PFSK-1 (cell line): ENCODE measurements at regions not wholly inside any gene's neighbourhood (a gene's known extent, or its start where the extent isn't known, plus 50 kb on each side); places are given as distances from the start of the nearest gene placed in this dataset.

Source experiments
- FOXP2 ChIP-seq: optimal IDR thresholded peaks from 2 replicates; pipeline ENCODE3; 2011; ENCODE audit warnings: borderline replicate concordance, control low read depth, inconsistent platforms; ENCODE audit not compliant: insufficient read depth; ENCODE audit errors: extremely low read length, extremely low read depth
- POLR2AphosphoS5 ChIP-seq: IDR thresholded peaks from 2 replicates; pipeline ENCODE4 v1.6.1; 2012; ENCODE audit warnings: low read depth, mild to moderate bottlenecking, control low read depth, low read length, moderate library complexity
- SIN3A ChIP-seq: IDR thresholded peaks from 2 replicates; pipeline ENCODE4 v1.6.1; 2012; ENCODE audit warnings: mild to moderate bottlenecking, low read length, moderate library complexity, borderline replicate concordance; ENCODE audit not compliant: insufficient read depth
- TAF1 ChIP-seq: IDR thresholded peaks from 2 replicates; pipeline ENCODE4 v1.6.1; 2012; ENCODE audit warnings: low read length, control low read depth, borderline replicate concordance; ENCODE audit not compliant: insufficient read depth
- TF ChIP-seq, protein P1 (sequence below), 2 experiments: IDR thresholded peaks; 2 replicates each; pipeline versions ENCODE4 v1.6.1 to v1.8.0; 2011 to 2012; ENCODE audit warnings: low read depth in 2 of 2, low read length in 2 of 2, control low read depth in 1 of 2, inconsistent platforms in 1 of 2, mild to moderate bottlenecking in 1 of 2, moderate library complexity in 1 of 2; ENCODE audit not compliant: insufficient read depth in 1 of 2

DNA sequence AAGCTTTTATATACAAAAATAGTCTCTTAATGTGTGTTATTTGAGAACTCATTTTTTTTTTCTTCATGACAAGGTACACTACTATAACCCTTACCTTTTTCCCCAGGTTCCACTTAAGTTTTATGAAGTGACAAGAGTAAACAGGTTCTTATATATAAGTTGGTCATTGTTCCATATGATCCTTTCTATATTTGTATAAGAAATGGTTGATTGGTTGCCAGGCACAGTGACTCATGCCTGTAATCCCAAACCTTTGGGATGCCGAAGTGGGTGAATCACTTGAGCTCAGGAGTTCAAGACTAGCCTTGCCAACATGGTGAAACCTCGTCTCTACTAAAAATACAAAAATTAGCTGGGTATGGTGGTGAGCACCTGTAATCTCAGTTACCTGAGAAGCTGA is 108.3 kb downstream of the PCSK1 start:
- TF ChIP-seq SIN3A, result no peak

DNA sequence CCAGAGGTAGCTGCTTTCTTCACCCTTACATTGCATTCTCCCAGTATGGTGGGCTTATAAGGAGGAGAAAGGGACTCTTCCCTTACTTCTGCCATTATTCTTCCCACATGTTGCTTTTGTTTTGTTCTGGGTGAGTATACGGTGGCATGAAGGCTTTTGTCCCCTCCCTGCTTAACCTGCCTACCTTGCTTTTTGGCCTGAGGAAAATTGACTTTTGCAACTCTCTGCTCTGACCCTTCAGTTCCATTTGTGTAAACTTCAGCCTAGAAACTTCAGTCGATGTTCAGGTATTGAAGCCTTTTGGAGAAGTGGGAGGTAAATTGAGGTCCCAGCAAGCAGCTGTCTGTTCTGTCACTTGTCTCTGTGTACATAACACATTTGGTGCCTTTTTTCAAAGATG is 110.2 kb downstream of the PCSK1 start:
- TF ChIP-seq SIN3A (no peak), POLR2AphosphoS5 (no peak), TAF1 (no peak)
- TF ChIP-seq, protein P1, sequence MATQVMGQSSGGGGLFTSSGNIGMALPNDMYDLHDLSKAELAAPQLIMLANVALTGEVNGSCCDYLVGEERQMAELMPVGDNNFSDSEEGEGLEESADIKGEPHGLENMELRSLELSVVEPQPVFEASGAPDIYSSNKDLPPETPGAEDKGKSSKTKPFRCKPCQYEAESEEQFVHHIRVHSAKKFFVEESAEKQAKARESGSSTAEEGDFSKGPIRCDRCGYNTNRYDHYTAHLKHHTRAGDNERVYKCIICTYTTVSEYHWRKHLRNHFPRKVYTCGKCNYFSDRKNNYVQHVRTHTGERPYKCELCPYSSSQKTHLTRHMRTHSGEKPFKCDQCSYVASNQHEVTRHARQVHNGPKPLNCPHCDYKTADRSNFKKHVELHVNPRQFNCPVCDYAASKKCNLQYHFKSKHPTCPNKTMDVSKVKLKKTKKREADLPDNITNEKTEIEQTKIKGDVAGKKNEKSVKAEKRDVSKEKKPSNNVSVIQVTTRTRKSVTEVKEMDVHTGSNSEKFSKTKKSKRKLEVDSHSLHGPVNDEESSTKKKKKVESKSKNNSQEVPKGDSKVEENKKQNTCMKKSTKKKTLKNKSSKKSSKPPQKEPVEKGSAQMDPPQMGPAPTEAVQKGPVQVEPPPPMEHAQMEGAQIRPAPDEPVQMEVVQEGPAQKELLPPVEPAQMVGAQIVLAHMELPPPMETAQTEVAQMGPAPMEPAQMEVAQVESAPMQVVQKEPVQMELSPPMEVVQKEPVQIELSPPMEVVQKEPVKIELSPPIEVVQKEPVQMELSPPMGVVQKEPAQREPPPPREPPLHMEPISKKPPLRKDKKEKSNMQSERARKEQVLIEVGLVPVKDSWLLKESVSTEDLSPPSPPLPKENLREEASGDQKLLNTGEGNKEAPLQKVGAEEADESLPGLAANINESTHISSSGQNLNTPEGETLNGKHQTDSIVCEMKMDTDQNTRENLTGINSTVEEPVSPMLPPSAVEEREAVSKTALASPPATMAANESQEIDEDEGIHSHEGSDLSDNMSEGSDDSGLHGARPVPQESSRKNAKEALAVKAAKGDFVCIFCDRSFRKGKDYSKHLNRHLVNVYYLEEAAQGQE (IDR thresholded peaks at IDR 0.05; ENCODE audit: insufficient read depth in 1 of 2, low read depth in 2 of 2, low read length in 2 of 2), result no peak

DNA sequence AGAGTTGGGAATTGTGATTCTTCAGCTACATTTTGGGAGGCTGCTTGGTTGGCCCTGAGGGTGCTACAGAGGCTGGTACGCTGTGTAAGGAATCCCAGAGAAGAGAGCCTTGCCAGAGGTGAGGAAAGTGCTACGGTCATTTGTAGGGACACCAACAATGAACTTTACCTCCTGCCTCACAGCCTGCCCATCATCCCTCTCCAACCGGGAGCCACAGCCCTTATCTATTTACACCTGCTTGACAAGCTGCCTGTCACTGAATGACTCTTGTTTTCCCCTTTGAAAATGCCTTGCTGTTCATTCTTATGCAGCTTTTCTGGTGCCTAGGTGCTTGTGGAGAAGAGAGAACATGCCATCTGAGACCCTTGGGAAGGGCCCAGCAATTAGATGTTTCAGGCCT is 110.8 kb downstream of the PCSK1 start:
- TF ChIP-seq FOXP2, result no peak
- TF ChIP-seq TAF1, result no peak
- no peak for TF ChIP-seq POLR2AphosphoS5
- TF ChIP-seq SIN3A, result no peak
- TF ChIP-seq, protein P1 (IDR thresholded peaks at IDR 0.05; ENCODE audit: insufficient read depth in 1 of 2, low read depth in 2 of 2, low read length in 2 of 2), result no peak

DNA sequence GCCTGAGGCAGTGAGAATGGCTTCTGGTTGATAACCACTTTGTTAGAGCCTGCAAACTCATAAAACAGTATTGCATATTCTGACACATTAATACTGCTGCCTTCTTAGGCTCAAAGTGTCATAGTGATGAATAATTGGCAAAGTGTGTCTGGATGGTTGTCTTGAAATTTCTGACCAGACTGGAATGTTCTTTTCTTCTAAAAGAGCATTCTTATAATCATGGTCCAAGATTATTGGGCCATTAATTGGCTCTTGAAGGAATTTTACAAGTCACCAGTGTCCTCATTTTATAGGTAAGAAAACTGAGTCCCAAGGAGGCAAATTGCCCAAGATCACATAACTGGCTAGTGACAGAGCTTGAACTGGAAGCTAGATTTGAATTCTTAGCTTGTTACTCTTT is 111.7 kb downstream of the PCSK1 start:
- TF ChIP-seq, protein P1 (IDR thresholded peaks at IDR 0.05; ENCODE audit: insufficient read depth in 1 of 2, low read depth in 2 of 2, low read length in 2 of 2), result no peak
- TF ChIP-seq POLR2AphosphoS5, result no peak
- TF ChIP-seq FOXP2, result no peak
- TF ChIP-seq SIN3A, result no peak
- no peak for TF ChIP-seq TAF1

DNA sequence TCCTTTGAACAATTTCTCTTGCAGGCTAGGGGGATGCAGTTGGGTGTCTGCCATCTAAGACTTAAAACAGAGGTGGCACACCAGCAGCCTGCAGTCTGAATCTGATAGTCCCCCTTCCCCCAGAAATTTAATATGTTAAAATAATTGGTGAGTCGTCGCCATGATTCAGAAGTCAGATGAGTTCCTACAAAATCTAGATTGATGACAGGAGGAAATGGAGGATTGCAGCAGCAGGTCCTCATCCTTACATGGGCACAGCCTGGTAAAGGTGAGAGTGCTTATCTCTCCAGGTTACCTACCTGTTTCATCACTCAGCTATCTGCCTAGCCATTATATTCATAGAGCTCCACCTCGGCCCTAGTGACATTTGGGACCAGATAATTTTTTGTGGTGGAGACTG is 112.3 kb downstream of the PCSK1 start:
- TF ChIP-seq POLR2AphosphoS5 (no peak), FOXP2 (no peak), SIN3A (no peak), TAF1 (no peak)
- TF ChIP-seq, protein P1 (IDR thresholded peaks at IDR 0.05; ENCODE audit: insufficient read depth in 1 of 2, low read depth in 2 of 2, low read length in 2 of 2), result no peak
